Dendritic cell treated with granulocyte-macrophage colony-stimulating factor and Interleukin-4, amounts not matched to agents 40 ng/mL and 50 ng/mL, for 4 days (primary cell): ENCODE measurements at regions not wholly inside any gene's neighbourhood (a gene's known extent, or its start where the extent isn't known, plus 50 kb on each side); places are given as distances from the start of the nearest gene placed in this dataset.
A peak's percentile ranks its signal among the peaks of the same experiment; 100 is the strongest.

Source experiments
- H3K27ac Mint-ChIP-seq: one replicate; pipeline ENCODE4 v1.8.0; 2022; ENCODE audit warnings: mild to moderate bottlenecking, mixed read lengths
- H3K27me3 Mint-ChIP-seq: one replicate; pipeline ENCODE4 v1.8.0; 2022; ENCODE audit warnings: mild to moderate bottlenecking, mixed read lengths
- H3K36me3 Mint-ChIP-seq: one replicate; pipeline ENCODE4 v1.8.0; 2022; ENCODE audit warnings: low read depth, mixed read lengths
- H3K4me1 Mint-ChIP-seq: one replicate; pipeline ENCODE4 v1.8.0; 2022; ENCODE audit warnings: low read depth, mixed read lengths
- H3K4me3 Mint-ChIP-seq: one replicate; pipeline ENCODE4 v1.8.0; 2022; ENCODE audit warnings: mild to moderate bottlenecking, moderate library complexity, mixed read lengths
- H3K9me3 Mint-ChIP-seq: one replicate; pipeline ENCODE4 v1.8.0; 2022; ENCODE audit warnings: mixed read lengths
- intact Hi-C: fragments of 100-400 bp; cut with micrococcal nuclease; formaldehyde crosslinking; loops from one replicate; pipeline ENCODE4 v1.15.0; 2022

DNA sequence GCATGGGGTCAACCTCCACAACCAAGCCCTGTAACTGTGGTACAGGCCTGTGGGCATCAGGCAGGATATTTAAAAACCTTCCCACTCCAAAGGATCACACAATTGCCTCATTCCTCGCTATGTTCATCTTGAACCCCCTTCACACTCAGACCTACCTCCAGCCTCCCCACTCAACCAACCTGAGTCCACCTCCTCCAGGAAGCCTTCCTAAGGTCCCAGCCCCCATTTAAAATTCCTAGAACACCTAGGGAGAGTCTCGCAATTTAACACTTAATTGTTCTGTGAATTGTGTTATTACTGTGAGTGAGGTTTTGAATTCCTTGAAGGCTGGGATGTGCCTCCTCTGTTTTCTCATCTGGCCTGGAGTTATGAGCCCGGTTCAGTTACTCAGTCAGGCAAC, 93.1 kb upstream of the SMNDC1 start:
- no peaks in the 10 kb centered on the region for H3K9me3 Mint-ChIP-seq
- peaks cover 33% of the 10 kb centered on the region for H3K4me1 Mint-ChIP-seq
- H3K27ac Mint-ChIP-seq = no peak overlapping the region
- intact Hi-C loops = no loop called here
- peaks cover 32% of the 10 kb centered on the region for H3K27me3 Mint-ChIP-seq
- no peaks in the 10 kb centered on the region for H3K36me3 Mint-ChIP-seq
- no peak overlapping the region for H3K4me3 Mint-ChIP-seq

DNA sequence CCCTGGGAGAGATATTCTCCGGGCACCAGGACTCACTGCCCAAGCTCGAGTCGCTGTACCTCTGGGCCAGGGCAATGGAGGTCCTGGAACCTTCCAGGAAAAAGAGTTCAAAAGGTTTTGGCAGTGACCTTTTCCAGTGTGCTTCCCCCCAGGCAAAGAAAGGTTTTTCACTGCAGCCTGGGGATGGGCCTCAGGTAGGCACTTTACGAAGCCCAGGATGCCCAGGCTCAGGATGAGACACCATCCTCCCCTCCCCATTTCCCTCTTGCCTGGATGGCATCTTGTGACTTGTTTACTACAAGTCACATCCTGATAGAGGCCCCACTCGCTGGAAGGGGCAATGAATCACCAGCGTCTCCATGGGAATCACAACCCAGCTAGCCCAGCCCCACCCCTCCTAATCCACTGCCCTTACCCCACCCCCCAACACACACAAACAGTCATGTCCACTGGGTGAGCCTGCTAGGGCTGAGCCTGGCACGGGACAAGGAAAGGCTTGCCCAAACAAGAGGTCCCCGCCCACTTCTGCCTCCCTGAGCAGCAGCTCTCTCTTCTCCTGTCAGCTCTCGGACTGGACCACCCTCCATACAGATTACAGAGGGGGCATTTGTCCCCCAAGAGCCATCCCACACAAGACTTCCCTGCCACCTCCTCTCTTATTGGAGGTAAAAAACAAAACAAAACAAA, 93.8 kb upstream of the SMNDC1 start:
- no peaks in the 10 kb centered on the region for H3K36me3 Mint-ChIP-seq
- intact Hi-C loops = no loop called here
- peaks cover 25% of the 10 kb centered on the region for H3K4me1 Mint-ChIP-seq
- no peak overlapping the region for H3K27ac Mint-ChIP-seq
- peaks cover 34% of the 10 kb centered on the region for H3K27me3 Mint-ChIP-seq
- no peaks in the 10 kb centered on the region for H3K9me3 Mint-ChIP-seq
- no peak overlapping the region for H3K4me3 Mint-ChIP-seq

DNA sequence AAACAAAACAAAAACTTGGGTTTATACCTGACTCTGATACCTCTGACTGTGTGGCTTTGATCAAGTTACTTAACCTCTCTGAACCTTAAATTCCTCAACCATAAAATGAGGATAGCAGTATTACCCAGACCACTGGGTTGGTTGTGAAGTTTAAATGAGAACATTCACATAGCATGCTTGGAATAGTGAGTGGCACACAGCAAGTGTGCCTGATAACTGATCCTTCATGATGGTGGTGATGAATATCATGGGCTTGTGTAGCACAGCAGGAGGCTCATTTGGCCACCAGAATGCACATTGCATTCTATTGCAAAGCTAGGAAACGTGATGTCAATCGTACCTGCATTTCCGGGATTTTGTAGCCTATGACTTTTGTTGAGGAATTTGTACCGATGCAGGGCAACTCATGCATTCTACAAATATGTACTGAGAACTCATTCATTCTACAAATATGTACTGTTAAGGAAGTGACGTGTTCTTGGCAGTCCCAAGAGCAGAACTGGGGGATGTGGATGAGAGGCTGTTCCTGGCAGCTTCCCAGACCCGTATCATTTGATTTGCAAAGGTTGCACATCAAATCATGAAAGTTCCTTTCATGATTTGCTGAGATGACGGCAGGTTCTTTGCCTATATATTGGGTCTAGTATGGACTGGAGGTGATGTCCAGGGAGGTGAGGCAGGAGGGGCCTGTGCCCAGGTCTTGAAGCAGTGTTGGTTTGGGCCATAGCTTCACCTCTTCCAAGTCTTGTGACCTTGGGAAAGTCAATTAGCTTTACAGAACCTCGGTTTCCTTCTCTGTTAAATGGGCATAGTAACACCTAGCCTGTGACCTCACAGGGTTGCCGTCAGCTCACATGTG, 94.6 kb upstream of the SMNDC1 start:
- intact Hi-C loops = no loop called here
- Mint-ChIP-seq H3K4me1 (peaks cover 20% of the 10 kb centered on the region), H3K36me3 (no peaks in the 10 kb centered on the region), H3K4me3 (no peak overlapping the region), H3K27me3 (peaks cover 28% of the 10 kb centered on the region), H3K9me3 (no peaks in the 10 kb centered on the region), H3K27ac (no peak overlapping the region)

DNA sequence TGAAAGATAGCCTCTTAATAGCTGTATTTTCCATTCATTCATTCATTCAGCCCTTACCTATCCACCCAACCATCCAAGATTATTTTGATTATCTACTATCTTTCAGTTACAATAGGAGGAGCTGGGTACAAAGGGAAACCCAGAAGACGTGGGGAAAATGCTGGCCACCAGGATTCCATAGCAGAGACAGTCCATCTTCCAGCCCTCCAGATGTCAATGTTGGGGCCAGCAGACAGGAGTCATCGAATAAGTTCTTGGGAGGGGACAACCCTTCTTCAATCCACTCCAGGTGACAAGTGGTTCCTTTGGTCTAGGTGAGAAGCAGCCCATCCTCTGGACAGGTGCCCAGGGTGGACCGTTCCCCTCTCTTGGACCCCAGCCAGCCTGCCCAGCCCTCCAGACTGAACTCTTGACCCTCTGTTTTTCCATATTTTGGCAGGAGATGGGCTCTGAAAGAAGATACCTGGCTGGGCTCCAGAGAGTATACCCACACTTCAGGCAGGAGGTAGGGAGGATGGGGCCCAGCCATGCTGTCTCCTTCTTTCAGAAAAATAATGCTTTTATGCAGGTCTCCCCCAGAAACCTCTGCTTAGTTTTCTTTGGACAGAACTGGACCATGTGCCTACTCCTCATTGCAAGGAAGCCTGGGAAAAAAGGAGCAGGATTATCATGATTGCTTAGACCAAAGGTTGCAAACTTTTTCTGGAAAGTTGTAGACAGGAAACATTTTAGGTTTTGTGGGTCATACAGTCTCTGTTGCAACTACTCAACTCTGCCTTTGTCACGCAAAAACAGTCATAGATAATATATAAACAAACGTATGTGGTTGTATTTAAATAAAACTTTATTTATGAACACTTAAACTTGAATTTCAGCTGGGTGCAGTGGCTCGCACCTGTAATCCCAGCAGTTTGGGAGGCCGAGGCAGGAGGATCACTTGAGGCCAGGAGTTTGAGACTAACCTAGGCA, 95.5 kb upstream of the SMNDC1 start:
- no peak overlapping the region for H3K27ac Mint-ChIP-seq
- peaks cover 28% of the 10 kb centered on the region for H3K27me3 Mint-ChIP-seq
- H3K4me3 Mint-ChIP-seq = no peak overlapping the region
- H3K4me1 Mint-ChIP-seq = peaks cover 27% of the 10 kb centered on the region
- no peaks in the 10 kb centered on the region for H3K9me3 Mint-ChIP-seq
- no peaks in the 10 kb centered on the region for H3K36me3 Mint-ChIP-seq
- intact Hi-C loops = no loop called here

DNA sequence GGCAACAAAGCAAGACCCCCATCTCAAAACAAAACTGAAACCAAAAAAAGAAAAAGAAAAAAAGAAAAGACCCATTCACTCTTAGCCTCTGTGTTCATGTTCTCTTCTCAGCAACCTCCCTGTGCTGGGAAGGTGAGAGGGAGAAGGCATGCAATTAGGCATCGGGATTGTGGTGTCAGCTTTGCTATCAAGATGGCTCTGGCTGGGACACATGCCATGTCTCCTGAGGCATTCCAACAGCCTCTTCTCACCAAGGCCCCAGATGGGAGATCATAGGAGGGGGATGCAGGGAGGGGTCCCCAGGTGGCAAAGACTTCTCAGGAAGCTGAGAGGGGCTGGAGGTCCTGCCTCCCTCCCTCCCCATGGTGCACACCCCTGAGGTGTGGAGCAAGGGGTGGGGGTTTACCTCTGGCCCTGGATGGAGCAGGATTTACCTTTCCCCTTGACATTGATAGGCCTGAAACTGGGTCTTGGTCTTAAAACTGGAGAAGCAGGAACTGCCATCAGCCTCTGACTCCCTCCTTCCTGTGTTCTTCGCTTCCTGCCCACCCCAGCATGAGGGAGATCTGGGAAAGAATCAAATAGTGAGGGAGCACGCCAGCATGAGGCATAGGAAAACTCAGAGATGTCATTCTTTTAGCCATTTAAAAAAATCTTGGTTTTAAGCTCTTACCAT, 96.2 kb upstream of the DUSP5 start:
- H3K27me3 Mint-ChIP-seq = peaks cover 39% of the 10 kb centered on the region
- intact Hi-C loops = no loop called here
- no peak overlapping the region for H3K27ac Mint-ChIP-seq
- H3K9me3 Mint-ChIP-seq = no peaks in the 10 kb centered on the region
- no peak overlapping the region for H3K4me3 Mint-ChIP-seq
- peaks cover 33% of the 10 kb centered on the region for H3K4me1 Mint-ChIP-seq
- H3K36me3 Mint-ChIP-seq = no peaks in the 10 kb centered on the region

DNA sequence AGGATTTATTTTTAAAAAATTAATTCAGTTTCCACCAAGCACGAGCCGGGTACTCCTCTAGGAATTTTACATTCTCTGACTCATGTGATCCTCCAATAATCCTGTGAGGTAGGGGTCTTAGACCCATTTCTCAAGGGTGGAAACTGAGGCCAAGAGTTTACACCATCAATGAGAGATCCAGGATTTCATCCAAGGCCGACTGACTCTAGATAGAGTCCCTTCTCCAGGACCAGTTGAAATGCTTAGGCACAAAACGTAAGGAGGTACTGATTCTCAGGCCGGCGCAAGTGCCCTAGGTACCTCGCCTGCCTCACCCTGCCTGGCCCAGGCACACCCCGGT, 95.7 kb upstream of the DUSP5 start:
- Mint-ChIP-seq H3K4me3 (no peak overlapping the region), H3K36me3 (no peaks in the 10 kb centered on the region), H3K9me3 (no peaks in the 10 kb centered on the region), H3K4me1 (peaks cover 36% of the 10 kb centered on the region), H3K27me3 (peaks cover 43% of the 10 kb centered on the region), H3K27ac (no peak overlapping the region)
- intact Hi-C loops = no loop called here

DNA sequence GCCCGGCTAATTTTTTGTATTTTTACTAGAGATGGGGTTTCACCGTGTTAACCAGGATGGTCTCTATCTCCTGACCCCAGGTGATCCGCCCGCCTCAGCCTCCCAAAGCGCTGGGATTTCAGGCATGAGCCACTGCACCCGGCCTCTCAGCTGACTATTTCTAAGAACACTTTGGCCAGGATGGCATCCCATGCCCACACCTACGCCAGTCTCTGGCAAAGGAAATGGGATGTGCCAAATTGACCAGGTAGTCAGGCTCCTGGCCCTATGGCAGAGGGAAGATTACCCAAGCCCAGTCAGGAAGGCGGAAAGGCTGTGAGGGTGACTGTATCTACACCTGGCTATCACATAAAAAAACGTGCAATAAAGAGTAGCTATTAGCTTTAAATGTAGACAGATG, 94.1 kb upstream of the DUSP5 start:
- Mint-ChIP-seq H3K27me3 (peaks cover 47% of the 10 kb centered on the region), H3K9me3 (no peaks in the 10 kb centered on the region), H3K36me3 (no peaks in the 10 kb centered on the region), H3K4me3 (no peak overlapping the region), H3K4me1 (peaks cover 42% of the 10 kb centered on the region), H3K27ac (no peak overlapping the region)
- intact Hi-C loops = no loop called here

DNA sequence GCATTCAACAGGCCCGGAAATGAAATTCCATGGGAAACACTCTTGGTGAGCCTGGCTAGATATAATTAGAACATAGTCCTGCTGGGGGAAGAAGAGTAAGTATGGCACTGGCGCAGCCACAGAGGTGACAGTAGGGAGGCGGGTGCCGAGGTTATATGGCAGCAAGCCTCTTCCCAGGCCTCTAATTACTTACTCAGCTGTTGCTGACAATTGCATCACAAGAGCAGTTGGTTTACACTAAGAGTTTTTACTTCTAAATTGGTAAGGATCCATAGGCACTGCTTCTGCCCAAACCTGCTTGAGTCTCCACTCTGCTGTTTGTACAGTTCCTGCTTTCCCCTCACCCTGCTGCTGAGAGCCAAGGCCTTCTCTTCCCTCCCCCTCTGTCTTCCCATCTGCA, 93.3 kb upstream of the DUSP5 start:
- Mint-ChIP-seq H3K4me1 (peaks cover 42% of the 10 kb centered on the region), H3K9me3 (no peaks in the 10 kb centered on the region), H3K27me3 (peaks cover 46% of the 10 kb centered on the region), H3K36me3 (no peaks in the 10 kb centered on the region), H3K27ac (no peak overlapping the region), H3K4me3 (no peak overlapping the region)
- intact Hi-C loops = no loop called here

DNA sequence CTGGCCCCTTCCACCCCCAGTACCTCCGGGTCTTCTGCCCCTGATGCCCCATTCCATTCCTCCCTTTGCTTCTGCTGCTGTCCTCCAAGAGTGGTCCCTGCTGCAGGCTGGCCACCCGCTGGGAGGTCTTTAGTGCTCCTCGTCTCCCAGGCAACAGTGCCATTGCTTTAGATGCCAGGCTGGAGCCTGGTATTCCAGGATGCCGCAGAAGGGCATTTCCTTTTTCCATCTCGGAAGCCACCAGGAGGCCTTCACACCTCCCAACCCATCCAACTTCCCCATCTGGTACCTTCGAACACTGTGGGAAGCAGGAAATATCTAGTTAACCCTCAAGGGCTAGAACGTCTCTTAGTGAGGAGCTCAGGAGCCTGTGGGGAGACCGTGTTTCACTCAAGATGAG, 92.9 kb upstream of the DUSP5 start:
- peaks cover 44% of the 10 kb centered on the region for H3K27me3 Mint-ChIP-seq
- H3K27ac Mint-ChIP-seq = no peak overlapping the region
- no peaks in the 10 kb centered on the region for H3K9me3 Mint-ChIP-seq
- H3K36me3 Mint-ChIP-seq = no peaks in the 10 kb centered on the region
- no peak overlapping the region for H3K4me3 Mint-ChIP-seq
- peaks cover 44% of the 10 kb centered on the region for H3K4me1 Mint-ChIP-seq
- intact Hi-C loops = no loop called here

DNA sequence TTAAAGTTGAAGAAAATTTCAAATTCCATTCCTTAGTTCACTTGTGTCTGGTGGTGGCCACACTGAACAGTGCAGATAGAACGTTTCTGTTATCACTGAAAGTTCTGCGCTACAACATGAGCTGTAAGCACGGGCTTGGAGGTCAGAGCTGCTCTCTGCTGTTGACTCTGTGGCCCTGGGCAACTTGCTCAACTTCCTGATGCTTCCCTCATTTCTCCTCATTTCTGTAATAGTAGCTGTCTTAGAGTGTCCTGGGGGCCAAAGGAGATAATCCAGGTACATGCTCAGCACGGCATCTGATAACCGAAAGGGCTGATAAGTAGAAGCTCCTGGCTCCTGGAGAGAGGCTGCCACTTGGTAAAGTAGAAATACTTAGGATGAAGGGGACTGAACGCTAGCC, 92.3 kb upstream of the DUSP5 start:
- Mint-ChIP-seq H3K36me3 (no peaks in the 10 kb centered on the region), H3K4me3 (no peak overlapping the region), H3K9me3 (no peaks in the 10 kb centered on the region), H3K4me1 (peaks cover 49% of the 10 kb centered on the region), H3K27me3 (peaks cover 44% of the 10 kb centered on the region), H3K27ac (no peak overlapping the region)
- intact Hi-C loops = no loop called here

DNA sequence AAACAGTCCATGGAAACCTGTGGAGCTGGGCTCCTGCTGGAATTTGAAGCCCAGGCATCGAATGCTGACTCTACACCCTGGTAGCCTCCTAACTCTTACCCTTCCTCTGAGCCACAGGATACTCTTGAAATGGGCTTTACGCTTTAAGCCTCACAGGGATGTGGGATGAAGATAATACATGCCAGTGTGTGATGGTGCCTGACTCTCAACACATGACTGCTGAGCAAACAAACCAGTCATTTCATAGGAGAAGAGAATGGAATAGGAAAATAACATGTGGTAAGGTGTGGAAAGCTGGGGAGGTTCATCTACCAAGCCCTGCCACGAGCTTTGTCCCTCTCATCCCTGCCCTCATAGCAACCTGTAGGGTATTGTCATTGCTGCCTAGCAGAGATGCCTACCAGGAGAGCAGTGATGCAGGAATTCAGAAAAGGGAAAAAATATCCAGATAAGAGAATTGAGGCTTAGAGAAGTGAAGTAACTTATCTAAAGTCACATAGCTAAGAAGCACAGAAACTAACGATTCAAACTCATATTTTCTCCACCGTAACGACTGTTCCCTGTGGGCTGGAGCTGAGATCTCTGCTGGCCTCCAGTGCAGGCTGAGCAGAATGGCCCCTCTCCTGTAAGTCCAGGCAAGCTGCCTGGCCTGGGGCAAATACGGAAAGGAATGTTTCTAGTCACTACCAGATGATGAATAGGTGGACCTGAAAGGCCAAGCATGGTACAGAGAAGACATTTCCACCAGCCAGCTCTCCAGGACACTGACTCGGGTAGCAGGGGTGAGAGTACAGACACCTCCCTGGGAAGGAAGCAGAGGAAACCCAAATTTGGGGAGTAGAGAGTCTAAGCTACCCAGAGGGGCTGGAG, 90.2 kb upstream of the DUSP5 start:
- intact Hi-C loops = no loop called here
- Mint-ChIP-seq H3K27me3 (peaks cover 46% of the 10 kb centered on the region), H3K4me3 (no peak overlapping the region), H3K4me1 (peaks cover 64% of the 10 kb centered on the region), H3K27ac (peak overlapping the region; percentile 32), H3K9me3 (no peaks in the 10 kb centered on the region), H3K36me3 (no peaks in the 10 kb centered on the region)

DNA sequence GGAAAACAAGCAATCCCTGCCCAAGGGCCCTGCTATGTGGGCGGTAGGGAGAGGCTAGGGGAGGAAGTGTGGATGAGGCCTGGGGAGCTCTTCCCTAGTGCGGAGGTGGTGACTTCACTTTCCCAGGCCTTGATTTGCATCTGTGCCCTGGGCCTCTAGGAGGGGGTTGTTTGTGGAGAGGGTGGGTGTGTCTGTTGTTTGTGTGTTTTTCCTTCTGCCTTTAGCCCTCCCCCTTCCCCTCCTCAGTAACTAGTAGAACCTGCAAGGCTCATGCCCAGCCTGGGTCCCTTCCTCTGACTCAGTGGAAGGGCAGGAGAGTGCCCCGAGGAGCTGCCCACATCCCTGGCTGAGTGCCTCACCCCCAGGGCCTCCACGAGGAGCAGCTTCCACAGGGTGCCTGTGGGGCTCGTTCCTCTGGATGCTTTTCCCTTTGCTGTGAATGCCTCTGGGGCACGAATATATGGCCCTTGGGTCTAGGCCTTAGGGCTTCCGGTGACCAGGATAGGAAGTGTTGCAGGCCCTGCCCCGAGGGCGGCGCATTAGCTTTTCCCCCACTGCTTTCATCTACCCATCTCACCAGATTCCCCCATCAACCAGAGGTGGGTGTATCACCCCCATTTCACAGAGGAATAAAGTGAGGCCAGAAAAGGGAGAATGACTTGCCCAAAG, 89.4 kb upstream of the DUSP5 start:
- Mint-ChIP-seq H3K27ac (no peak overlapping the region), H3K4me1 (peaks cover 72% of the 10 kb centered on the region), H3K4me3 (no peak overlapping the region), H3K9me3 (no peaks in the 10 kb centered on the region), H3K27me3 (peaks cover 42% of the 10 kb centered on the region), H3K36me3 (no peaks in the 10 kb centered on the region)
- intact Hi-C loops = no loop called here
